AG08396 (cell line): ENCODE measurements at regions not wholly inside any gene's neighbourhood (a gene's known extent, or its start where the extent isn't known, plus 50 kb on each side); places are given as distances from the start of the nearest gene placed in this dataset.

Experiments
- DNase-seq: peaks from one replicate; pipeline ENCODE4 v3.0.0; 2012; ENCODE audit warnings: low spot score, mixed read lengths

- no peak for DNase-seq
These were observed 201.6 kb upstream of the IRX1 start for GRCh38 chr5:3393920-3394597.

GRCh38 chr5:3393122-3393919, 202.3 kb upstream of the IRX1 start:
- DNase-seq: no peak

GRCh38 chr5:3392306-3392939, 203.2 kb upstream of the IRX1 start:
- DNase-seq: peak; percentile 57

GRCh38 chr5:3391210-3391609, 204.4 kb upstream of the IRX1 start:
- no peak for DNase-seq

- DNase-seq: no peak
These were observed 206.1 kb upstream of the IRX1 start for GRCh38 chr5:3389471-3390026.

- DNase-seq: no peak
These were observed 209.0 kb upstream of the IRX1 start for GRCh38 chr5:3386637-3387036.

- DNase-seq: no peak
These were observed 209.6 kb upstream of the IRX1 start for GRCh38 chr5:3385991-3386519.

- no peak for DNase-seq
These were observed 211.1 kb upstream of the IRX1 start for GRCh38 chr5:3384531-3384930.

GRCh38 chr5:3382782-3383181, 212.8 kb upstream of the IRX1 start:
- DNase-seq: no peak

- DNase-seq: no peak
These were observed 213.5 kb upstream of the IRX1 start for GRCh38 chr5:3382151-3382550.

GRCh38 chr5:3381206-3381825, 214.3 kb upstream of the IRX1 start:
- no peak for DNase-seq

- no peak for DNase-seq
These were observed 214.9 kb upstream of the IRX1 start for GRCh38 chr5:3380689-3381088.

GRCh38 chr5:3377831-3378230, 217.8 kb upstream of the IRX1 start:
- no peak for DNase-seq

- no peak for DNase-seq
These were observed 218.5 kb upstream of the IRX1 start for GRCh38 chr5:3377176-3377575.

GRCh38 chr5:3376611-3377010, 219.0 kb upstream of the IRX1 start:
- no peak for DNase-seq

- DNase-seq: no peak
These were observed 219.9 kb upstream of the IRX1 start for GRCh38 chr5:3375586-3376311.

GRCh38 chr5:3373391-3373790, 222.2 kb upstream of the IRX1 start:
- no peak for DNase-seq

- no peak for DNase-seq
These were observed 223.3 kb upstream of the IRX1 start for GRCh38 chr5:3372289-3372688.

- no peak for DNase-seq
These were observed 230.0 kb upstream of the IRX1 start for GRCh38 chr5:3365501-3366215.

GRCh38 chr5:3364941-3365340, 230.7 kb upstream of the IRX1 start:
- DNase-seq: no peak

GRCh38 chr5:3364433-3364832, 231.2 kb upstream of the IRX1 start:
- DNase-seq: no peak
